Amniotic stem cell (primary cell): ENCODE measurements at regions not wholly inside any gene's neighbourhood (a gene's known extent, or its start where the extent isn't known, plus 50 kb on each side); places are given as distances from the start of the nearest gene placed in this dataset.

Experiments
- DNase-seq: peaks from one replicate; lab custom pipeline; 2025; lab: John Stamatoyannopoulos, UW

DNA sequence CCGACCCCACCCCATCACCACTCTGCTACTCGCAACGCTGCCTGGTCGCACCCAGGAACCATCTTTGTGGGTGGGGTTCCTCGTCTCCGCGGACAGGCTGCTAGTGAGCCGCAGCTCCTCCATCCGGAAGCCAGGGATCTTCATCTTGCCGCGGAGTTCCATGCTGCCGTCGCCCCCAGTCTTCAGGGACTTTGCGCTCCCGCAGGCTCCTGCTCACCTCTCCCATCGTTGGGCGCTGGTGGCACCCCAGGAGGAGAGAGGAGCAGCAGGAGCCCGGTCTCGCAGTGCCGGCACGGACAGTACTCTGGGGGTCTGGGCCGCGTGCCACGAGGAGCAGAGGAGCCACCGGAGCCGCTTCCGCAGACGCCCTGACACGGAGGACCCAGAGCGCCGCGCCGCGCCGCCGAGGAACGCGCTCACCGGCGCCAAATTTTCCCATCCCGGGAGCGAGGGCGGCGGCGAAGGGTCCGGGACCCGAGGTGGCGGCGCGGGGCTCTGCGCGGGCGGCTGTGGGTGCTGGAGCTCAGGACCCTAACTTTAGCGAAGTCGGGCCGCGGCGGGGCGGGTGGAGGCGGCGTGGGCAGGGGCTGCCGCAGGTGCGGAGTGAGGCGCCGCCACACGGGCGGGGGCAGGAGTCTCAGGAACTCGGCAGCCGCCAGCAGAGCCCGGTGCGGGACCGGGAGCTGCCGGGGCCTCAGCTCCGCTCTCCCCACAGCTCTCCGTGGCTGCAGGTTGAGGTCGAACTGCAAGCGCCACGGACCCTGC lies 750.1 kb upstream of the SORCS1 start:
- DNase-seq = no peak

DNA sequence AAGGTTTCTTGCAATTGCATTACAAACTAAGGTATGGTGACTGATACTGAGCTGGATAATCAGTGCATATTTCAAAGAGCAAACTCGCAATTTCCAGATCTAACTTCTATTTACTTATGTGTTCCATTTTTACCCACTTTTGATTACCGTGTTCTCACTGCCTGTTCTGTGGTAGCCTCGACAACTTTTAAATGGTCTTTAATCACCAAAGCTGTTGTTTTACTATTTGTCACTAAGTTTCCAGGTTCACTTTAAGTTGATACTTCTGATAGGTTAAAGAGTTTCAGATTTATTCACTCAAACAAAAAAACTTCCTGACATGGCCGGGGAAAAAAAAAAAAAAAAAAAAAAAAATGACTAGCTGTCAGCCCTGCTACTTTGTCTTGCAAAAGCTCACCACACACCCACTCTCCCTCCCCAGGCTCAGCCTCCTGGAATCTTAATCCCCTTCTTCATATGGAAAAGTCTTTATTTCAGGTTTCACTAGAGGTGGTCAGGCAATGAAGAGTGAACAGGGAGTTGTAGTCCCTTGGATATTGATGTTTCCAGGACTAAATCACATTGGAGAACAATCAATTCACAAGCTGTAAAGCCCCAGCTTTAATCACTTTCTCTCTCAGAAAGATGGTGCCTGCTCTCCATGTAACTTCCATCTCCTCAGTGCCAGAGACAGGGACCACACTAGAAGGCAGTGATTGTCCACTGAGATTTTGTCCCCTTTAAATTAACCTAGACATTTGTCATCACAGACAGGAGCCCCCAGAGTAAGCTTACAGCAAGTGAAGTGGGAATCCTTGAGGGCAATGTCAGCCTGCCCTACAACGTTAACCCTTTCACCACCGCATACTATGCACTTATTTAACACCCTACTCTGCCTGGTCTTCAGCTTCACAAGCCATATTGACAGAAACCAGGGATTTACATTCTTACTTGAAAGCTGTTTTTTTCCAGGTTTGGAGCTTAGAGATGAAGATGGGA lies 749.1 kb upstream of the SORCS1 start:
- no peak for DNase-seq

DNA sequence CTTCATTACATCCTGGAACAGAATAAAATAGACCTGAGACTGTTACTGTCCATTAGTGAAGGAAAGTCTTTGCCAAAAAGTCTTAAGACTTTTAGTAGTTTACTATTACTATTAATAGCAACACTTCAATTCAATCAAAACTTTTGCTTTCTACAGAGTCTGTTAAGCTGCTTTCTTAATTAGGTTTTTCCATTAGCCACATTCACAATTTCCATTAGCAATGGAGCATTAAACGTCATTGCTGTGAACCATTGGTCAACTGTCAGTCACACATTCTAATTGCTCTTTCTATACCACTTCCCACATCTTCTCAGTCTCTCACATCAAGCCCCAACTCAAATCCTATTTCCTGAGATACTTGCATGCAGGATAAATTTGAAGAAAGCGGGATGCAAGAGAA lies 736.6 kb upstream of the SORCS1 start:
- no peak for DNase-seq

- DNase-seq = no peak
These were observed 735.6 kb upstream of the SORCS1 start for GRCh38 chr10:107900131-107900530.

GRCh38 chr10:107899502-107900062 lies 735.1 kb upstream of the SORCS1 start:
- no peak for DNase-seq

DNA sequence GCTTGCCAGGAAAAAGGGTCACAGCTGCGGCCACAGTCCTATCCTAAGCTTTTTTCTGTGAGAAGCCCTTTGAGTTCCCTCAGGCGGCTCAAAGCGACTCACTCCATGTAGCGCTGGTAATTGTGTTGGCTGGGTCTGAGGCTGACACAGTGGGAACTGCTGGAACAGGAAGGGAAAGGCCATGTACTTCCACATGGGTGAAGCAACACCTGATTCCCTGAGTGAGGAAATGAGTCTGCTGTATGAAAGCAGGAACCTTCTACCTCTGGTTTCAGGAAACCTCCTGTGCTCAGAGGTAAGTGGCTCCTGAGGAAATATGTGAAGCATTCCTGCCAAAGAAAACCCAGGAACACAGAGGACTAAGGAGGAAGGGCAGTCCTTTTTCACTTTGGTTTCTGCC lies 734.6 kb upstream of the SORCS1 start:
- DNase-seq = no peak

DNA sequence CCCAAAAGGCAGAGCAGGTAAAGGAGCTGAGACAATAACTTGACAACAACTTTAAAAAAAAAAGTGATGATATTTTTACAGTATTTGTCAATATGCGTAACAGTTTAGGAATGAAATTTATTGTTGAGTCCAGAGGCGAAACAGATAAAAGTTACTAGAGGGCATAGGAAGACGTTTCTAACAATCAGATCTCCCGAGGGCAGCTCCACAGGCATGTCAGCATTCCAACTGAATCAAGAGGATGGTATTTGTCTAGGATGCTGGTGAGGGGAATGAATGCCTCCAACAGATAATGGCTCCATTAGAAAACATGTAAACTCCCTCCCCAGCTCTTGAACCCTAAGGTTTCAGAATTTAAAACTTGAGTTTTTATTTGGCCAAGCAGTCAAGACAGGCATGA lies 733.9 kb upstream of the SORCS1 start:
- no peak for DNase-seq

DNA sequence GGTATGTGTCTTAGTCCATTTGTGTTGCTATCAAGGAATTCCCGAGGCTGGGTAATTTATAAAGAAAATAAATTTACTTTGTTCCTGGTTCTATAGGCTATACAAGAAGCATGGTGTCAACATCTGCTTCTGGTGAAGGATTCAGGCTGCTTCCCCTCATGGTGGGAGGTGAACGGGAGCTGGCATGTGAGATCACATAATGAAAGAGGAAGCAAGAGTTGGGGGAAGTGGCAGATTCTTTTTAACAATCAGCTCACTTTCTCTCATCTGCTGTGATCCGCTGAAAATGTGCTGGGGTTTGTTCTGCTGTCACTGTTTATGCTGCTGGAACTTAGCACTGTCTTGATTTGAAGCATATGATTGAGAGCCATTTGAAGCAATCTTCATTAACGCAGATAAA lies 730.0 kb upstream of the SORCS1 start:
- DNase-seq = no peak

DNA sequence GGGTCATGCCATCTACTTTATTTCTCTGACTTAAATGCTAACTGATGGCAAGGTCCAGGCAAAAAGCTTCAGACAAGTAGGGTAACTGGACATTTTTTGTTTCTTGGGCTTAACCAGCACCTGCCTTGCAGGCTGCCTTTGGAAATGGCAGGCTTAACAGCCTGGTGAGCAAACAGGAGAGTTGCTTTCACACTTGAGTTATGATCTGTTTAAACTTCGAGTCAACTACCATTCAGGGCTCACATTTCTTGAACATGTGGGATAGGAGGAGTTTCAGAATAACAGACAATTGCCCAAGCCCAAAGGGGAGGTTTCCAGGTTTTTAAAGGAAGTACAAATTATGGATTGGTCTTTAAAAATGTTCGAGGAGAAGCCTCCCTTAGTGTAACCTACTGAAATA lies 724.6 kb upstream of the SORCS1 start:
- DNase-seq = no peak

DNA sequence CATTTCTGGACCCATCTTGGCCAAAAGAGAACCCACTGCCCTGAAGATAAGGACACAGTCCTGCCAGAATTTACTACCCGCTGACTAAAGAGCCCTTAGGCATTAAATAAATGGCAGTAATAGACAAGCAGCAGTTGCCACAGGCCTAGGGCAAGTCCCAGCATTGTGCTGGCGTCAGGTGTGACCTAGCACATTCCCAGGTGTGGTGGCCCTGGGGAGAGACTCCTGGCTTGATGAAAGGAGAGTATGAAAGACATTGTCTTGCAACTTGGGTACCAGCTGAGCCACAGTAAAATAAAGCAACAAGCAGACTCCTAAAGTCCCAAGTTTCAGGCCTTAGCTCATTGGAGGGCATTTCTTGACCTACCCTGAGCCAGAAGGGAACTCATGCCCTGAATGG lies 715.7 kb upstream of the SORCS1 start:
- no peak for DNase-seq

GRCh38 chr10:107873007-107873406 lies 708.5 kb upstream of the SORCS1 start:
- DNase-seq = no peak

DNA sequence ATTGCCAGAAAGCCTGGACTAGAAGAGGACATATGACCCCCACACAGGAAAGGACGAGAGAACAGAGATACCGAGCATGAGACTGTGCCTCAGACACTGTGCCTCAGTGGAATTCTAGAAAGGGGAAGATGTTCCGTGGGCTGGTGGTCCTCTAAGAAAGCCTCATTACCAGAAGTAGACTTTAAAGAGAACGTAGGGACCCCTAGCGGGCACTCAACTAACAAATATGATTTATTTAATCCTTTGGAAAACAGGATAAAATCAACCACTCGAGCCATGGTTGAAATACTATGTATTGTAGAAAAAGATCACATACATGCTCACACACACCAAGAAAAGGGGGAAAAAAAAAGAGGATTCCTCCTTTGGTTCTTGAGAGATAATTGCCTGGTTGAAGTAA lies 701.2 kb upstream of the SORCS1 start:
- DNase-seq = no peak

- no peak for DNase-seq
These were observed 694.6 kb upstream of the SORCS1 start for GRCh38 chr10:107859065-107859464.

DNA sequence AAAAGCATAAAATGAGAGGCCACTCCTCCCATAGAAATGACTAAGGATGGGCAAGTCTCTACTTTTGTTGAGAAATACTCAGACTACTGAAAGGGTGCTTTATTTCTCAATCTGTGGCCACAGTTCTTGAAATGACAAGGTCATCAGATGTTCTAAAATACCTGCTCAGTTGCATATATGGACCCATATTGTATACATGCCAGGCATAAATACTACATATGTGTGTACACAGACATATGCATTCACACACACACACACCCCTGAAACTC lies 691.5 kb upstream of the SORCS1 start:
- DNase-seq = no peak

GRCh38 chr10:107855301-107856046 lies 691.0 kb upstream of the SORCS1 start:
- no peak for DNase-seq

DNA sequence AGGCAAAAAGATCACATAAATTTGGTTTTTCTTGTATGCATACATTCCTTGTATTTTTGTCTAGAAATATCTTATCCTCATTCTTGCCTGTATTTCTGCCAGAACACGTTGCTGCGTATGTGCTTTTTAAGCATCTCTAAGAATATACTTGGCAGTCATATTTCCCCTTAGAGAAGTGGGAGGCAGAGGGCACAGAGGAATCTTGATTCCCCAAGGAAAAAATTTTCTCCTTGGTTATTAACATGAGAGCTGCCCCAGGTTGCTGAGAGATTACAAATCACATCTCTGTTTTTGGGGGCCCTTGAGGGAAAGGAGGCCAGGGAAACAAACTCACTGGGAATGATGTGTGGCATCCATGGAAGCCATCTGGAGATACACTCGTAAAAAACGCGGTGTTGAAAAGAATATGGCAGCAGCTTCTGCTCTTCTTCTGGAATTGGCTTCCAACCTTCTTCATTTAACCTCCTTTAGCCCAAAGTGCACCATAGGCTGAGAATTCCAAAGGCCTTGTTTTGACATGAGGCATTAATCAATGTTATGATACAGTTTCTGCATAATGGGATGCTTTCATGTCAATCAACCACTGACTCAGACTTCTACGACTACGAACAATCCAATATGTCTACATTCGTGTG lies 684.3 kb upstream of the SORCS1 start:
- DNase-seq = no peak

DNA sequence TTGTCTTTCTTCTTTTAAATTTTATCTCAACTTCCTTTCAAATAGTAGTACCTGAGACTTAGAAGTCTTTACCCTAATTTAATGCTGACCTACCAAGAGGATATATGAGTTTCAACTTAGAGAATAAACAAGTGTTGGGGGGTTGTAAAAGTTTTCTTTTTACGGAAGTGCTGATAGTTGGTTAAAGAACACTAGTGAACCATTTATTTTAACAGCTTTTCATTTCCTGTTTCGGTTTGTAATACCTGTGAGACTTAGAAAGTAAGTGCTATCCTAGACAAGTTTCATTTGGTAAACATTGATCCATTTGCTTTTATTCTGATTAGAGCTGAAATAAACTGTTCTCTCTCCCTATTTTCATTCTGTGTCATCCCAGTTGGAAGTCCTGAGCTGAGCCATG lies 683.1 kb upstream of the SORCS1 start:
- DNase-seq = no peak

DNA sequence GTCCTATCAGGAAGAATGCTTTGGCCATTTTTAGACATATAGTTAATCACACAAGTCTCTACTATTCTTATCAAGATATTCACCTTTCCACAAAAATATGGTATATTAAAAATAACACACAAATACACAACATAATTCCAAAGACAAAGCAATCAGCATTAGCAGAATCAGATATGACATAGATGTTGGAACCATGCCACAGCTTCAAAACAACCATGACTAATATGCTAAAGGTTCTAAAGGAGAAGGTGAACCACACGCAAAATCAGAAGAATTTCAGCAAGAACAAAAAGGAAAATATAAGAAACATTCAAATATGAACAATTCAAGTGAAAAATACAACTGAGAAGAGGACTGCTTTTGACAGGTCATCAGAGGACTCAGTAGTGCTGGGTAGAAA lies 670.2 kb upstream of the SORCS1 start:
- DNase-seq = no peak

DNA sequence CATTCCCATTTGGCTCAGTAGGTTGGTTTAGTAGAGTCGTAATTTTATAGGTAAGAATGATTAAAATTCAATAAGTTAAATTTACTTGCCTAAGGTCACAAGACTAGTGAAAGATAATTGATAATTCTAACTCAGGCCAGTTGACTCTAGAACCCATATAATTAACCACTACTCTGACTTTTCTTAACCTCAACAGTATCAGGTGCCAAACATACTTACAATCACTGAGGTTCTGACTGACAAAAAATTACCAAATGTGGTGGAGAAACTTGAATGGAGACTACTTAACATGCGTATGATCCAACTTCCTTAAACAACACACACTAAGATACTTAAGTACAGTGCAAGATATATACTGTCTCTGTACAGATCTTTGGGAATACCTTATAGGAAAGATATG lies 667.3 kb upstream of the SORCS1 start:
- DNase-seq = no peak

GRCh38 chr10:107829161-107829560 lies 664.7 kb upstream of the SORCS1 start:
- DNase-seq = no peak

DNA sequence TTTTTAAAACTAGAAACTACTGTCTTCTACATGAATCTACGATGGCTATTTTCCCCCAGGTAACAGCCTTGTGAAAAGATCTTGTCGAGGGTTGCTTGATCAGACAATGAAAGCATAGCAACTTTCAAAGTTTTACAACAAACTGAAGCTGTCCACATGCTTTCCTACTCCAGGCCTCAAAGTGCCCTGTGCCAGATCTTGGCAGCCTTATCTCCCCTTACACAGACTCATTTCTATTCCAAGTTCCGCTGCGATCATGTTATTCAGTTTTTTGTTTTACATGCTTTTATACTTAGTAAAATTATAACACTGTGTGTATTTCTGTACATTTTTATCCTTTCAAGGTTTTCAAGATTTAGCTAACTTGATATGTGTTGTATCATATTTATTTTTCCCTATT lies 661.7 kb upstream of the SORCS1 start:
- no peak for DNase-seq

GRCh38 chr10:107814865-107815487 lies 650.5 kb upstream of the SORCS1 start:
- DNase-seq = no peak
